T follicular helper cell (primary cell): ENCODE measurements at regions not wholly inside any gene's neighbourhood (a gene's known extent, or its start where the extent isn't known, plus 50 kb on each side); places are given as distances from the start of the nearest gene placed in this dataset.
"Not testable (repeated sequence)": the region's sequence is repeated elsewhere in the genome, so short reads cannot be mapped to it uniquely, and the experiment has no call there.

Experiments
- DNase-seq: peaks from one replicate; pipeline ENCODE4 v3.0.0-alpha.2; 2020; ENCODE audit warnings: low read depth

DNA sequence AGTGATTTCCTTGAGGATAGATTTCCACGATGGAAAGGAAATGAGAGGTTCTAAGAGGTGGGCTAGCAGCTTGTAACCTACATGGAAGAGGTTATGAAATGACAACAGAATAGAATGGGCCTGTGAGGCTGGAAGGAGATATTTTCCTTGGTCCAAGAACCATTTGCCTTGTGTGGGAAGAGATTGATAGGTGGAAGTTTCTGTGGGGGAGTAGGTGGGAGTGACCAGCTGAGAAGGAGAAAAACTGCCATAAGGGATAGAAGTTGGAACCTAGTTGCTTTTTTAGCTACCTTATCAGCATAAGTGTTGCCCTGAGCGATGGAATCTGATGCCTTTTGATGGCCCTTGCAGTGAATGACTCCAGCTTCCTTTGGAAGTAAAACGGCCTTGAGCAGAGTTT lies 60.4 kb upstream of the NAA35 start:
- DNase-seq, result not testable (repeated sequence)

- no peak for DNase-seq
These were observed 56.7 kb upstream of the NAA35 start for GRCh38 chr9:85884256-85884655.

- no peak for DNase-seq
These were observed 50.0 kb upstream of the NAA35 start for GRCh38 chr9:85890962-85891361.
